ENCODE measurements at regions not wholly inside any gene's neighbourhood (a gene's known extent, or its start where the extent isn't known, plus 50 kb on each side); places are given as distances from the start of the nearest gene placed in this dataset.

DNA sequence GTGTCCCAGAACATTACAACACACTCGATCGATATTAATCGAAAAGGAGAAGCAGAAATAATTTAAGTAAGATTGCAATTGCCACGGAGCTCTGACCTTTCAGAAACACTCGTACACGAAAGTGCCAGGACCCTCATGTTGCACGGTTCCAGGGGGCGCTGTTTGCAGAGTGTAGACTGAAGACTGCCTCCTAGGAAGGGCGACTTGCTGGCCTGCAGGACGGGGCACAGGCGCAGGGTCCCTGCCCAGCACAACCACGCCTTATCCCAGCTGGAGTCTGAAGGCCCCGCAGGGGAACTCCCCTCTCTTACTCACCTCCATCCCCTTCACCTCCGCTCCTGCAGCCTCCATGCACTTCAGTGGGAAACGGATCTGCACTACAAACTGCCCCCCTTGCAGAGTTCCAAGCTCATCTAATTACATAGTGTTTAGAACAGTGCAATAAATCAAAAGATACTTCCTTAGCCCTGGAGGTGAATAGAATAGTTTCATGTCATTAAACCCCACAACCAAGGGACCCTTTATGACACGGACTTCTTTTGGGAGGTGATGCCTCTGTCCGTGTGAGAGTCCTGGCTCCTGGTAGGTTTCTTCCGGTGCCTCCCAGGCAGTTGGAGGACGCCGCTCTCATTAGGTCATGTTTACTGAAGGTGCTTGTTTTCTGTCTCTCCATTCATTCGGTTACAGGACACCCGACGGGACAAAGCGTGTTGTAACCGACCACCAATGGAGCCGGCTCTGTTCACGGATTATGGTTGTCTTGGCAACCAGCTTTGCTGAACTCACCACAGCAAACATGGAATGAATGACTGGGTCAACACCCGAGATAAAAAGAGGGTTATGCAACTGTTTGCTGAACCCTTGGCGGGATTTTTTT, 262.2 kb downstream of the BAMBI start:
- intact Hi-C loops (cut with micrococcal nuclease): loop anchor here (1.0 kb wide), 1 partner anchor 52 kb away; no protein-coding TSS in a partner anchor
- Histone ChIP-seq H3K4me2 (ENCODE audit: insufficient read depth, low read length) (peak overlapping the region; percentile 71), H3K27me3 (ENCODE audit: control insufficient read depth in 2 of 2, insufficient read depth in 2 of 2, low read length in 2 of 2) (no peaks in the 10 kb centered on the region), H3K9ac (ENCODE audit: insufficient read depth in 1 of 2, low read depth in 2 of 2, low read length in 2 of 2) (peak overlapping the region in 1 of 2 experiments; percentile 70; a peak in 2 of 4 replicates), H4K20me1 (replicated peaks; ENCODE audit: control insufficient read depth, insufficient read depth, low read length) (no peaks in the 10 kb centered on the region), H3K27ac (ENCODE audit: extremely low read depth, low read depth, low read length) (peak overlapping the region; percentile 32; the same call in 2 of the 3 replicates), H3K9me3 (replicated peaks; ENCODE audit: control insufficient read depth, insufficient read depth, low read depth, low read length) (no peaks in the 10 kb centered on the region), H3K36me3 (ENCODE audit: control insufficient read depth, insufficient read depth, low read length) (no peaks in the 10 kb centered on the region), H3K9me1 (ENCODE audit: control insufficient read depth, insufficient read depth, low read length) (no peaks in the 10 kb centered on the region), H3K4me3 (peak overlapping the region; percentile 18), H3K4me1 (replicated peaks in 1 of 2; ENCODE audit: control insufficient read depth in 2 of 2, insufficient read depth in 2 of 2, low read length in 2 of 2) (peaks cover 0 to 3% of the 10 kb centered on the region in 2 experiments; a peak in 2 of 5 replicates), H3K79me2 (ENCODE audit: control insufficient read depth, insufficient read depth, low read length) (no peaks in the 10 kb centered on the region), H2AFZ (ENCODE audit: low read depth, low read length) (peak overlapping the region; percentile 82)
- 15% methylated on average over 29 of the region's 29 CpGs for WGBS (ENCODE audit: insufficient coverage, low coverage, missing lambda C conversion rate)
- ATAC-seq (peak; percentile 94), DNase-seq (ENCODE audit: extremely low read depth in 1 of 4, low spot score in 3 of 4) (peak; percentile 33 to 82 (median 50)), FAIRE-seq (peak; percentile 86)
- CTCF ChIA-PET (ENCODE audit: low intra/inter-chr PET ratio): interaction anchor here (1.2 kb wide), 1 partner anchor 364 kb away, joined by 3 read pairs; no protein-coding TSS in a partner anchor
- in situ Hi-C loops (cut with MboI): no loop called here
- no TSS peak for BruUV-seq (replicated peaks)
- POLR2A ChIA-PET: interaction anchor here (0.6 to 1.5 kb wide), 5 partner anchors 11 to 302 kb away, joined by 3 read pairs; no protein-coding TSS in a partner anchor
- TF ChIP-seq ZNF23 (CRISPR knock-in tag; IDR thresholded peaks at IDR 0.05) (no peak), PHF20 (IDR thresholded peaks at IDR 0.05; ENCODE audit: partially characterized antibody) (no peak), CHD4 (IDR thresholded peaks at IDR 0.05; ENCODE audit: insufficient read depth, insufficient replicate concordance, low read depth, low read length, poor library complexity, severe bottlenecking) (peak; percentile 32), ARID1B (IDR thresholded peaks at IDR 0.05) (peak; percentile 13; the same call in 1 of the 2 replicates), RFX7 (CRISPR knock-in tag; IDR thresholded peaks at IDR 0.05) (no peak), DPF2 (IDR thresholded peaks at IDR 0.05) (peak; percentile 45; the same call in 1 of the 2 replicates), EP400 (IDR thresholded peaks at IDR 0.05) (0 out of 2 replicates have a peak, but pooled peaks have one; percentile 13), ZSCAN29 (IDR thresholded peaks at IDR 0.05) (no peak), EP300 (IDR thresholded peaks at IDR 0.05; ENCODE audit: low read length) (peak; percentile 48), GABPB2 (CRISPR knock-in tag; conservative IDR thresholded peaks at IDR 0.05) (no peak), HMG20A (CRISPR knock-in tag; conservative IDR thresholded peaks at IDR 0.05) (no peak), ZFP36 (IDR thresholded peaks at IDR 0.05; ENCODE audit: low read depth, low read length, partially characterized antibody) (no peak), CXXC5 (CRISPR knock-in tag; IDR thresholded peaks at IDR 0.05) (peak; percentile 18; the same call in 1 of the 2 replicates), ZNF583 (CRISPR knock-in tag; IDR thresholded peaks at IDR 0.05) (no peak), ZNF785 (CRISPR knock-in tag; IDR thresholded peaks at IDR 0.05) (no peak), NRF1 (conservative IDR thresholded peaks at IDR 0.05 in 1 of 2, IDR thresholded peaks at IDR 0.05 in 1 of 2) (peak; percentile 50 to 60; a peak in 3 of 4 replicates), CTBP1 (IDR thresholded peaks at IDR 0.05; ENCODE audit: borderline replicate concordance) (peak; percentile 42), L3MBTL2 (IDR thresholded peaks at IDR 0.05) (0 out of 2 replicates have a peak, but pooled peaks have one; percentile 12)
- TF ChIP-seq, protein P1, sequence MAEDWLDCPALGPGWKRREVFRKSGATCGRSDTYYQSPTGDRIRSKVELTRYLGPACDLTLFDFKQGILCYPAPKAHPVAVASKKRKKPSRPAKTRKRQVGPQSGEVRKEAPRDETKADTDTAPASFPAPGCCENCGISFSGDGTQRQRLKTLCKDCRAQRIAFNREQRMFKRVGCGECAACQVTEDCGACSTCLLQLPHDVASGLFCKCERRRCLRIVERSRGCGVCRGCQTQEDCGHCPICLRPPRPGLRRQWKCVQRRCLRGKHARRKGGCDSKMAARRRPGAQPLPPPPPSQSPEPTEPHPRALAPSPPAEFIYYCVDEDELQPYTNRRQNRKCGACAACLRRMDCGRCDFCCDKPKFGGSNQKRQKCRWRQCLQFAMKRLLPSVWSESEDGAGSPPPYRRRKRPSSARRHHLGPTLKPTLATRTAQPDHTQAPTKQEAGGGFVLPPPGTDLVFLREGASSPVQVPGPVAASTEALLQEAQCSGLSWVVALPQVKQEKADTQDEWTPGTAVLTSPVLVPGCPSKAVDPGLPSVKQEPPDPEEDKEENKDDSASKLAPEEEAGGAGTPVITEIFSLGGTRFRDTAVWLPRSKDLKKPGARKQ (CRISPR knock-in tag; IDR thresholded peaks at IDR 0.05): 0 out of 2 replicates have a peak, but pooled peaks have one; percentile 35
- TF ChIP-seq, protein P2, sequence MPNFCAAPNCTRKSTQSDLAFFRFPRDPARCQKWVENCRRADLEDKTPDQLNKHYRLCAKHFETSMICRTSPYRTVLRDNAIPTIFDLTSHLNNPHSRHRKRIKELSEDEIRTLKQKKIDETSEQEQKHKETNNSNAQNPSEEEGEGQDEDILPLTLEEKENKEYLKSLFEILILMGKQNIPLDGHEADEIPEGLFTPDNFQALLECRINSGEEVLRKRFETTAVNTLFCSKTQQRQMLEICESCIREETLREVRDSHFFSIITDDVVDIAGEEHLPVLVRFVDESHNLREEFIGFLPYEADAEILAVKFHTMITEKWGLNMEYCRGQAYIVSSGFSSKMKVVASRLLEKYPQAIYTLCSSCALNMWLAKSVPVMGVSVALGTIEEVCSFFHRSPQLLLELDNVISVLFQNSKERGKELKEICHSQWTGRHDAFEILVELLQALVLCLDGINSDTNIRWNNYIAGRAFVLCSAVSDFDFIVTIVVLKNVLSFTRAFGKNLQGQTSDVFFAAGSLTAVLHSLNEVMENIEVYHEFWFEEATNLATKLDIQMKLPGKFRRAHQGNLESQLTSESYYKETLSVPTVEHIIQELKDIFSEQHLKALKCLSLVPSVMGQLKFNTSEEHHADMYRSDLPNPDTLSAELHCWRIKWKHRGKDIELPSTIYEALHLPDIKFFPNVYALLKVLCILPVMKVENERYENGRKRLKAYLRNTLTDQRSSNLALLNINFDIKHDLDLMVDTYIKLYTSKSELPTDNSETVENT (CRISPR knock-in tag; IDR thresholded peaks at IDR 0.05): no peak
